HG03196 (cell line): ENCODE measurements at regions not wholly inside any gene's neighbourhood (a gene's known extent, or its start where the extent isn't known, plus 50 kb on each side); places are given as distances from the start of the nearest gene placed in this dataset.
"Not testable (repeated sequence)": the region's sequence is repeated elsewhere in the genome, so short reads cannot be mapped to it uniquely, and the experiment has no call there.

Experiments used
- ATAC-seq: cut with Tn5 transposase; IDR thresholded peaks from one replicate; pipeline ENCODE4 v1.9.1; 2021; ENCODE audit not compliant: unreplicated experiment

DNA sequence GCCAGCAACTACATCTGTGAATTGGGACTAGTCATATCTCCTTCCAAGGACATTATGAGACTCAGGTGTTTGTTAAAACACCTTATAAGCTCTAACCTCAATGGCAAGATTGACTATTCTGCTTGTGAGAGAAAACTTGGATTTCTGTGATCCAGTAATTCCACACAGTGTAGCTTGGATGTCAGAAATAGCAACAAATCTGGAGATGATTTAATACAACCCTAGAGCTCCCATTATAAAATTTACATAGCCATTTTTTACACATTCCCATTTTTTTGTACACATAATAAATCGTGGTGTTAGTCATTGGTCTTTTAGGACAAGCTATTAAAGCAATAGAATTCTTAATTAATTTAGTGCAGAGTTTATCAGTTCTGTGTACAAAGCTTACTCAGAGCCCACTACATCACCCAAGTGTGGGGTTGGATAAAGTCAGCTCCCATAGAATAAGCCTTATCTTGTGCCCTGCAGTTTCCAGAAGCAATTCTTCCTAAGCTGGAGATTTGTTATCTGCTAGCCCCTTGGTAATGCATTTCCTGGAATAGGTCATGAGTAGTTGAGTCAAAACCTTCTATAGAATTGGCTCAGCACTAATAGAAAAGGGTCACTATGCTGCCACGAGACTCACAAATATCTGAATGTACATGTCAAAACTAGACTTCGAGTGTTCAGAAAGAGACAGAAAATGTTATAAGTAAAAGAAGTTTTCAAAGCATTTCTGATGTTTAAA, 434.0 kb upstream of the RUNX1 start:
- ATAC-seq = no peak

DNA sequence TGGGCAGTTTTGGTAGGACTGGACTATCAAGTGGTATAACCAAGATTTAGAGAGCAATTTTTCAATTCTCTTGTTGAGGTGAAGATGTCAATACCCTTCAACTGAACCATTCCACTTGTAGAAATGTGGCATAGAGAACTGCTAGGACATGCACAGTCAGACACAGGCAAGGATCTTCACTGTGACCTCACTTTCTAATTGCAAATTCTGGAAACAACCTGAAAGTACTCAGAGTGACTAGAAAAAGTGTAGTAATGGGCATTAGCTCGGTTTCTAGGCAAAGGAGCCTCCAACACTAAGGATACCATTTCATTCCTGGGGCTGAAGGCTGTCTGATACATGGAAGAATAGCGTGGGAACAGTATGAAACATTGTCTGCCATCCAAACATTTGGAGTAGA, 433.0 kb upstream of the RUNX1 start:
- no peak for ATAC-seq

DNA sequence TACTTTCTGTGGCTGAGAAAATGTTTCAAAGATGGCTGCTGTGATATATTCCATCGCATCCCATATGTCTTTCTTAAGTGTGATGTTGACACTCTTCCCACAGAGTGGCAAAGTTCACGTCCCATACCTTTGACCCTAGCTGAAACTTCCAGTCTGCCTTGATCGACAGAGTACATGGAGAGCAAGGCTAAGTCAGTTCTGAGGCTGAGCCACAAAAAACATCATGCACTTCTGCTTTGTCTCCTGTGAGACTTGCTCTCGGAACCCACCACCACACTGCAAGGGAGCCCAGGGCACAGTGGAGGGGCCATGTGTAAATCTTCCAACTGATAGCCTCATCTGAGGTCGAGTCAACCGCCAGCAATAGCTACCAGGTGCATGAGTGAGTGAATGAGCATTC, 431.9 kb upstream of the RUNX1 start:
- no peak for ATAC-seq

DNA sequence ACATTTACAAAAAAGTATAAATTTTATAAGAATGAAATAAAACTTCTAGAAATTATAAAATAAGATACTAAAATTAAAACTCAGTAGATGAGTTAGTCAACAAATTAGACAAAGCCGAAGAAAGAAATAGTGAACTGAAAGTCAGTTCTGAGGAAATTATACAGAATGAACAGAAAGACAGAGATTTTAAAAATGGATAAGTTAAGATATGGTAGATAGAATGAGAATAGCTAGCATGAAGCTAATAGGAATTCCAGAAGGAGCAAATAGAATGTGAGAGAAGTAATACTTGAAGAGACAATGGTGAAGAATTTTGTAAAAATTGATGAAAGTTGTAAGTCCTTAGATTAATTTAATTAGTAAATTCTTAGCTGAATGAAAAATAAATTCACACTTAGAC, 430.4 kb upstream of the RUNX1 start:
- no peak for ATAC-seq

DNA sequence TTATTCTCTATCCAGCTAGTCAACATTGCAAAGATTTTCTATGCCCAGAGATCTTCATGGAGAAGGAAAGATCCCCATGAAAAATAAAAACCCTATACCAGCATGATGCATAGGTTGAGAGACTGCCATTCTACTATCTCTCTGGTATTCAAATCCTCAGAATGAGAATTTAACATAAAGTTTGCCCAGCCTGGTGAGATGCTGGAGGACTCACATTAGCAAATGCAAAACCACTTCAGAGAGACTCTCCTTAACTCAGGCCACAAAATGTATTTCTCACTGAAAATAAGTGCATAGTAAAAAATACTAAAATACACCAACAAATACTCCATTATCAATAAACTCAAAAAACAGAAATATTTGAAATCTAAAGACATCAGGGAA, 430.0 kb upstream of the RUNX1 start:
- no peak for ATAC-seq

DNA sequence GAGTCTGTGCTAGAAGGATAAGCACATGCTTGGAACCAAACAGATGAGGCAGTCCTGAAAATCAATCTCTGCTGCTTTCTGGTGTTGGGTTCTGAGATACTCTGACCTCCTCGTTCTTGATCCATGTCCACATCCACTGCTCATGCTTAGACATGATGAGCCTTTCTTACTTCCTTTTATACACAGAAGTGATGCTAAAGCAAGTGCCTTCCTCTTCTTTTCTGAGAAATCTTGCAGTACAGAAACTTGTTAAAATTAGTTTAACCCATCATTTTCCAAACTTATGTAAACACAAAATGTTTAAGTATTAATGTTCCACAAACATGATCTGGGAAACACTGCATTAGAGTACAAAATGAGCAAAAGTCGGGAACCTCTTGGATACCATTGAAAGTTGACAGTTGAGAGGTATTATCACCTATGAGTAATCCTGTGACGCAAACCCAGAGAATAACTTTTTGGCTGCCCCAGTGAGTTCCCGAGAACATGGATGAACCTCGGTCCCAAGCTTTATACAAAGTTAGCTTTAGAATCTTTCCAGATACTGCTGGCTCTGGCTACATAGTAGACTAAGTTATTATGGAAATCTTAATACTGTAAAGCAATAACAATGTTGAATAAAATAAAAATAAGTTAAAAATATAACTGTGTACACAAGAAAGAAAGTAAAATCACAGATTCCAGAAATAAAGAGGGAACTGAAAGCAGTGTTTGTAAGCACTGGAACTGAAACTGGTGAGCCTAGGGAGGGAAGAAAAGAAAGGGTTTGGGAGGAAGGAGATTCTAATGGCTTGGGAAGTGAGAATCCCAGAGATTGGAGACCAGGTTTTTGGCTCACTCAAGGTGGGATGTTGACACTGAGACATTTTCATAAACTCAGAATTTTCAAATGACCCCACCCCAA, 429.3 kb upstream of the RUNX1 start:
- ATAC-seq = no peak

DNA sequence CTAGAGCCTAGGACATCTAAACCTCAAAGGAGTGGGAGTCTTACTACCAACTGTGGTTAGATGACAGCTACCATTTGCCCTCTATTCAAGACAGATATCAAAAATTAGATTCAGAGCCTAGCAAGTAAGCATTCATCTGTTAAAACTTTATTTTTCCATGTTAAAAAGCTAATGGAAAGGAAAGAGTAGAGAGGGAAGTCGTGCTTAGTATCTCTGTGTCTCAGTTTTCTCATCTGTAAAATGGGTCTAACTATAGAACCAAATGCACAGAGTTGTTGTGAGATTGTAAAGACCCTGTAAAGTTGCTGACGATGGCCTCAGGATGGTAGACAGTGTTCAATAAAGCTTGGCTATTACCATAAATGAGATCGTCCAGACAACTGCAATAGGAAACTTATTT, 428.5 kb upstream of the RUNX1 start:
- ATAC-seq = no peak

DNA sequence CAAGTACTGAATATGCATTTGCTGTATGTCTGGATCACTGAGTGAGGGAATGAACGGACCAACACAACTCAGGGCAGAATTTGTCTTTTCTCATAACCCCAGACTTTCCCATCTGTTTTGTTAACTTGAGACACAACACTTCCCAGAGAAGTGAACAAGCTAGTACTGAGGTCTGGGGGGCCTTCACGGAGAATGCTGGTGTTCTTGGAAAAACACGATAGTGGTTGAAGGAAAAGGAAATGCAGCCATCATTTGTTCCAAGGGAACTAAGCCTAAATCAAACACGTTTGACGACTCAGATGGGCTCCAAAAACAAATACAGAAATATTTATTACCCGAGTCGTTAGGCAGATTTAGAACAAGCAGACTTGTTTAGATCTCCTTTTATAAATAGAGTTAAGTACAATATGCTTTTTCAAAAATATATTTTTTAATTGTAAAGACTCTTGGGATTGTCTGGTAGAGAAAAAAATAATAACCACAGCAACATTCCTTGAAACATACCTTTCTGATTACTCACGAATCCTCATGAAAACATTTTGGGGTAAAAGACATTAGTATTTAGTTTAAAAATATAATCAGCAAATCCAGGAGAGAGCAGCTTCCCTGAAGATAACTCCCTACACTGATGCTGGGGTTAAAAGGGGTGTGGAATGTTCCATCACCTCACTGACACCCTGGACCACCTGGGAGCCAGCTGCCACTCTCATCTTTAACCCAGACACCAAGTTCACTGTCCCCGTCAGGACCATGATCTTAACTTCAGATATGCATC, 427.7 kb upstream of the RUNX1 start:
- ATAC-seq = no peak

DNA sequence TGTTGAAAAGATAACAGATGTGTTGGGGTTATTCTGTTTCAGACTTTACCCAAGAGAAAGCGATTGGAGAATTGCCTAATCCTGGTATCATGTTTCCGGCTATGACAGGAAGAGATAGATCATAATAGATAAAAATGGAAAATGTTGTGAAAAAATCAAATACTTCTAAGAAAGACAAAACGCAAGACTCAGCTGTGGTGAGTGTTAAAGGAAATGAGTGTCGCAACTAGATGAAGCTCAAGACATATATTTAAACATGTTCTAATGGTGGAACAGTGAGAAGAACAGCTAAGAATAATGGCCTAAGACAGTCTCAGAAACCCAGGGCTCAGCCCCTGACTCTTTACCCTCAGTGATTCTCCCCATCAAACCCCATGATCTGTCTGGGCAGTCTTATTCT, 426.7 kb upstream of the RUNX1 start:
- no peak for ATAC-seq

DNA sequence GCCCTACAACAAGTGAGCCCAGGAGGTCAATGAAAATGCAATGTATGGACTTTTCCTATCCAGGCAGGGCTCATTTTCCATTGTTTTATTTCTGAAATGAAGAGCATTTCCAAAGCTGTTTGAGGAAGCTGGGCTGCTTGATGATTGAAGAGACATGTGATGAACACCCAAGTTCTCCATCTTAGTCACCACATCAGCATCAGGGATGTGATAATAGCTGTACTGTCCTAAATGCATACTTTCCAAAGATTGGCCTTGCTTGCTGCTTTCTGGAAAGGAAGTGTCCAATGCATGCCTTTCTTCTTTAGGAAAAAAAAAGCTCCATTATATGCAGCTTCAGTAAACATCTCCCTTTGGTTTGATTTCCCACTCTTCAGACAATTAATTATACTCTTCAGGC, 425.9 kb upstream of the RUNX1 start:
- ATAC-seq = no peak

DNA sequence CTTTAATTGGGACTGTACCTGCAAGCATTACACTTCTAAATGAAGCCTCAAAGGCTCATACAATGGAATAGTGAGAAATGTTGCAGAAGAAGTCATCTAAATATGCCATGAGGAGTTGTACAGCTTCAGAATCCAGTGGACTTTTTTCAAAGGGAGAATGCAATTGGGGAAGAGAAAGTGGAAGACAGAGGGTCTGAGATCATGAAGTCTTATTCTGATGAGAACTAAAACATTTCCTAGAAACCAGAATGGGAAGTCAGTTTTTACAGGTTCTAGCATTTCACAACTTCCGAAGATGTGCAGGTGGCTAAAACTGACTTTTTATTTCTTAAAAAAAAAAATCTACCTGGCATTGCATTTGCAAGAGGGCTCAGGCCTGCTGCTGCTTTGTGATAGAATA, 424.4 kb upstream of the RUNX1 start:
- no peak for ATAC-seq

DNA sequence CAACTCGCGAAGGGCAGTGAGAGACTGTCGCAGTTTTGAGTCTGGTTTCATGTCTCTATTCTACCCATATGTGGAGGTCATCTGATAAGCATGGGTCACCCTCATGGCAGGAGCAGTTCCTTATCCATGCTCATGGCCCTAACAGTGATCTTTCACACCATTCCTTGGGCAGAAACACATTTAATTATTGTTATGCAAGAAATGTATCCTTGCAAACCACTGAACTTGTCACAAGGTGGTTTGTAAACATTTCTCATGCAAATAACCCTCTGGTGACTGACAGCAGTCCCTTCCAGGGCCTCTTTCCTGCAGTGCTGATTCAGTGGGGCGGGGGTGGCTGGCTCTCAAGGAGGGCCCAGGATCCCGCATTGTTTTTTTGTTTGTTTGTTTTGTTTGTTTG, 421.4 kb upstream of the RUNX1 start:
- ATAC-seq = no peak

DNA sequence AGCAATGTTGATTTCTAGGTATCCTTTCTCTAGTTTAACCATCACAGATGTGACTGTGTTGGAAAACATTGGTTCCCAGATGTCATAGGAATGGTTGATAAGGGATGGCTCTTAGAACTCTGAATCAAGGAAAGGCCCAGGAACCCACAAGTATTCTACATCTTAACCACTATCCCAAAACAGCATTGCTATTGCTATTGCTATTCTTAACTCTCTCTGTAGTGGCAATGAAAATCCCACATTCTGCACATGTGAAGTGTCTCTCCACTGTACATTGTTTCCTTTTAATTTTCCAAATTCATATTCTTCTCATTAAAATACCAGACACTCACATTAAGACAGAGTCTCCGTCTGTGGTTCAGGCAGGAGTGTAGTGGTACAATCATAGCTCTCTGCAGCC, 420.4 kb upstream of the RUNX1 start:
- ATAC-seq = no peak

DNA sequence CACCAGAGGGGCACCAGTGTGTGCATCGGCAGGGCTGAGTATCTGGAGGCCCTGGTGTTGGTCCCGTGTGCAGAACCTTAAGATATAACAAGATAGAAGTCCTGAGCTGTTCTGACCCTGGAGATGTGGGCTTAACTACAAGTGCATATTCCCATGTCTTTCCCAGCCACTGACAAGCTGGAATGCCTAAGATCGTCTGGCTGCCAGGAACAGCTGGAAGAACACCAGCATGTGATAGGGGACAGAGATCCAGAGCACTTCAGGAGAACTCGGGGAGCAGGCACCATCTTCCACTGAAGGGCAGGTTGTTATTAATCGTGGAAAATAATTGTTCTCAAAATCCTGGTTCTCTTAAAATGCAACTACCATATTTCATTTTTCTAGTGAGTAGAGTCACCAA, 419.9 kb upstream of the RUNX1 start:
- ATAC-seq = no peak

DNA sequence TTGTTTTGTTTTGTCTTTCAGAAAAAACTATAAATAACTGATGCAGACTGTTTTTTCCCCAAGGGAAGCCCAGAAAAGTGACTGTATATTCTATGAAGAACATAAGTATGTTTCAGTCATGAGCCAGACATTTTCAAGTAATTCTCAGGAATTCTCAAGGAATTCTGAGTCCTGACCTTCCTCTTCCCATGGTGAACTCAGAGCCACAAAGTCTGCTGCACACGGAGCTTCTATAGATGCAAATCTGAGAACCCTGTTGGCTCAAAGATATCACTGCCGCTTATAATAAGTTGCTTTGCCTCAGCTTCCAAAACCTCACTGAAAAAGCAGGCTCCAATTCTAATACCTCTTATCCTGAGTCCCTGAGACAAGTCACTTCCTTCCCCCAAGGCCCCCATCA, 418.5 kb upstream of the RUNX1 start:
- ATAC-seq = no peak

DNA sequence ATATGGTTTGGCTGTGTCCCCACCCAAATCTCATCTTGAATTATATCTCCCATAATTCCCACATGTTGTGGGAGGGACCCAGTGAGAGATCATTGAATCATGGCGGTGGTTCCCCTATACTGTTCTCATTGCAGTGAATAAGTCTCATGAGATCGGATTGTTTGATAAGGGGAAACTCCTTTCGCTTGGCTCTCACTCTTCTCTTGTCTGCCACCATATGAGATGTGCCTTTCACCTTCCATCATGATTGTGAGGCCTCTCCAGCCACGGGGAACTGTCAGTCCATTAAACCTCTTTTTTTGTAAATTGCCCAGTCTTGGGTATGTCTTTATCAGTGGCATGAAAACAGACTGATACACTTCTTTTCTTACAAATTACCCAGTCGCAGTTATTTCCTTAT, 417.6 kb upstream of the RUNX1 start:
- not testable (repeated sequence) for ATAC-seq

DNA sequence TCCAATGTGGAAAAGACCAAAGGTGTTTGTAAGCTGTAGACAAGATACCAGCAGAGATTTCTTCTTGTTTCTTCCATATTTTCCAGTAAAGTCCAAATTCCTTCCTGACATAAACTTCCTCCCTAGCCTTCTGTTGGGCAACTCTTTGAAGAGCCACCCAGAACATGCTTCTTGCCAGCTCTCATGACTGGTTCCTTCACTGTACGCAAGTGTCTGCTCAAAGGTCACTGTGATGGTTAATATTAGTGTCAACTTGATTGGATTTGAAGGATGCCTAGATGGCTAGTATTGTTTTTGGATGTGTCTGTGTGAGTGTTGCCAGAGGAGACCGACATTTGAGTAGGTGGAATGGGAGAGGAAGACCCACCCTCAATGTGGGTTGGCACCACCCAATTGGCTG, 416.6 kb upstream of the RUNX1 start:
- no peak for ATAC-seq

DNA sequence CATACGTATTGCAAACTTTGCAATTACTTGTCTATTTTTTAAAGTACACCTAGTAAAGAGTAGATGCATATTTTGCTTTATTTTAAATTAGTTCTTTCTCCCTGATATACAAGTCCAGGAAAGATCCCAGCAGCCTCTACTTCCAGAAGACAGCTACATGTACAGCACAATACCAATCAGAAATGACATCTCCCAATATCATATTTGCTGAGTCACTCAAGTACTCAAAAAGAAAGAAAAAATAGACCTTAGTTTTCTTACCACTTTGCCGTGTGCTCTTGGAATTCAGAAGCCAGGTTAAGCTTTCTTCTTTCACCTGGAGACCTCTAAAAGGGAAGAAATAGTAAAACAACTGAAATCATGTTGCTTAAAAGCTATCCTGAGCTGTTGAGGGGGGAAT, 412.6 kb upstream of the RUNX1 start:
- ATAC-seq = no peak

DNA sequence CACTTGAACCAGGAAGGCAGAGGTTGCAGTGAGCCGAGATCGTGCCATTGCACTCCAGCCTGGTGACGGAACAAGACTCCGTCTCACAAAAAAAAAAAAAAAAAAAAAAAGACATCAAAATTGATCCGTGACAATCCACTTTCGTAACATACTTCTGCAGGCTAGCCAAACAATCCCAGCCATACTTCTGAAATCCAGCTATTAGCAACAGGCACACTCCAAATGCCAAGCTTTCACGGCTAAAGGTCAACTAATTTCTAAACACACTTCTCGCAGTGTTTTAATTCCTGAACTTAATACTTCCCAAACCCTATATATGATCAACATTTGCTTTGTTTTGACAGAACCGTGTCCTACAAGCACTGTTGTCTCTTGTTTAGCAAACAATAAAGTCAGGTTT, 411.3 kb upstream of the RUNX1 start:
- no peak for ATAC-seq

DNA sequence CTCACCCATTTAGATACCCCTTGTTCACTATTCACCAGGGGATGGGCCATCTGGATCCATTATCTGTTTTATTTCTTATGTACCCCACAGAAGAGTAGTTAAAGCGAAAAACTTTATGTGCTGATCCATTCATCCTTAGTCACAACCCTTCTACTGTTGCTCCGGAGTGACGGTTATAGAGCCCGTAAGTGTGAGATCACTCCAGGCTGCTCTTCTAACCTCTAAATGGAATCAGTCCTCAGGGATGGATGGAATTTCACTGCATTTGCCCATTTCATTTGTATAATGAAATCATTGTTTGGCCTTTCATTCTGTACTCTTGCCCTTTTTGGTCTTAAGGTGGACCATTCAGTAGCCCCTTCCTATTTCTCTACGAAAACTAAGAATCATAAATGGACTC, 409.3 kb upstream of the RUNX1 start:
- no peak for ATAC-seq

DNA sequence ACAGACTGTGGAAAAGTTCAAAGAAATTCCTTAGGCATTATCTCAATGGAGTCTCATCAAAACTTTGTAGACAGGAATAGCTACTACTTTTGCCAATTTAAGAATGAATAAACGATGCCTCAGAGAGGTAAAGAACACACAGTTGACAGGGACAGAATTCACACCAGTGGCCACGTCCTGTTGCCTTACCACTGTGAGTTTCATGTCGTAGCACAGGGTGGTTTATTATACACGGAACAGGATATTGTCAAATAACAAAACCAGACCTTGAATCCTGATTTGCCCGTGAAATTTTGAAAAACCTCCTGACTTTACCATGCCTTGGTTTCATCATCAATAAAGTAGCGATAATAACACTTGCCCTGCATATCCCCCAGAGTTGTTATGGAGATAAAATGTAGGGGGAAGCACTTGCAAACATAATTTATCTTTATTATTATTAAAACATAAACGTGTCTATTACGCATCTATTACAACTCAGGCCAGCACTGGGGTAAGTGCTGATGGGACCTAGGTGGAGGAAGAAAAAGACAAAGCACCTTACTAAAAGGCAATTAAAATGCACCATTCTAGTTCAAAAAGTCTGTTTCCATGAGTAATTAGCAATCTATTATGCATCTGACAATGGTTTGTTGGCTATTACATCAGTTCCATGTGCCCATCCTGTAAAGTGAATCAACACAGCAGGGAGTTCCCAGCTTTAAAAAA, 408.1 kb upstream of the RUNX1 start:
- no peak for ATAC-seq
